BE2C (cell line): ENCODE measurements at regions not wholly inside any gene's neighbourhood (a gene's known extent, or its start where the extent isn't known, plus 50 kb on each side); places are given as distances from the start of the nearest gene placed in this dataset.
"Not testable (repeated sequence)": the region's sequence is repeated elsewhere in the genome, so short reads cannot be mapped to it uniquely, and the experiment has no call there.

Experiments
- DNase-seq: peaks from one replicate; pipeline ENCODE4 v3.0.0-alpha.2; 2020
- H3K27me3 ChIP-seq: fragments of 250-450 bp; sonication (Bioruptor Pico); 2 replicates; pipeline ENCODE4 v1.5.1; 2020; ENCODE audit warnings: mild to moderate bottlenecking
- H3K36me3 ChIP-seq: fragments of 250-450 bp; sonication (Bioruptor Pico); 2 replicates; pipeline ENCODE4 v1.5.1; 2020; ENCODE audit warnings: mild to moderate bottlenecking
- H3K4me1 ChIP-seq: fragments of 250-450 bp; sonication (Bioruptor Pico); 2 replicates; pipeline ENCODE4 v1.5.1; 2020
- H3K4me3 ChIP-seq: 2 replicates; pipeline ENCODE4 v1.5.1; 2011; ENCODE audit warnings: low read depth, low read length
- H3K9me3 ChIP-seq: fragments of 250-450 bp; sonication (Bioruptor Pico); 2 replicates; pipeline ENCODE4 v1.5.1; 2020
- CTCF ChIP-seq: IDR thresholded peaks from 2 replicates; pipeline ENCODE4 v1.5.1; 2012; ENCODE audit warnings: mild to moderate bottlenecking, low read depth, low read length

- no peak for TF ChIP-seq CTCF
- no peak overlapping the region for H3K4me3 ChIP-seq
- no peak for DNase-seq
- H3K36me3 ChIP-seq: no peaks in the 10 kb centered on the region
- no peaks in the 10 kb centered on the region for H3K27me3 ChIP-seq
- H3K4me1 ChIP-seq: no peaks in the 10 kb centered on the region
- no peaks in the 10 kb centered on the region for H3K9me3 ChIP-seq
Observed at GRCh38 chr5:155815248-155815647, 511.7 kb upstream of the SGCD start.

GRCh38 chr5:155822177-155822576 is 504.8 kb upstream of the SGCD start:
- DNase-seq: no peak

GRCh38 chr5:155826611-155827507 is 500.1 kb upstream of the SGCD start:
- Histone ChIP-seq H3K36me3 (no peaks in the 10 kb centered on the region), H3K4me1 (no peaks in the 10 kb centered on the region), H3K9me3 (no peaks in the 10 kb centered on the region; the same call in 1 of the 2 replicates), H3K4me3 (no peak overlapping the region), H3K27me3 (no peaks in the 10 kb centered on the region)
- no peak for DNase-seq
- TF ChIP-seq CTCF: no peak

More at GRCh38 chr5:155822177-155822576, 504.8 kb upstream of the SGCD start:
- Histone ChIP-seq H3K9me3 (no peaks in the 10 kb centered on the region), H3K4me1 (no peaks in the 10 kb centered on the region), H3K36me3 (no peaks in the 10 kb centered on the region), H3K4me3 (no peak overlapping the region), H3K27me3 (no peaks in the 10 kb centered on the region)
- TF ChIP-seq CTCF: no peak

- not testable (repeated sequence) for H3K36me3 ChIP-seq, H3K27me3 ChIP-seq, H3K4me3 ChIP-seq, H3K9me3 ChIP-seq, H3K4me1 ChIP-seq, DNase-seq
Observed at GRCh38 chr5:155827508-155827815, 499.5 kb upstream of the SGCD start.

- Histone ChIP-seq H3K27me3 (no peaks in the 10 kb centered on the region), H3K4me3 (no peak overlapping the region), H3K4me1 (no peaks in the 10 kb centered on the region), H3K36me3 (no peaks in the 10 kb centered on the region), H3K9me3 (no peaks in the 10 kb centered on the region; the same call in 1 of the 2 replicates)
- no peak for DNase-seq
- TF ChIP-seq CTCF: no peak
Observed at GRCh38 chr5:155827949-155828348, 499.0 kb upstream of the SGCD start.

GRCh38 chr5:155831491-155831890 is 495.5 kb upstream of the SGCD start:
- H3K27me3 ChIP-seq: no peaks in the 10 kb centered on the region
- no peak for DNase-seq
- H3K36me3 ChIP-seq: no peaks in the 10 kb centered on the region
- no peaks in the 10 kb centered on the region for H3K4me1 ChIP-seq
- no peaks in the 10 kb centered on the region; the same call in 1 of the 2 replicates for H3K9me3 ChIP-seq
- no peak overlapping the region for H3K4me3 ChIP-seq
- TF ChIP-seq CTCF: no peak
